HL-60 (cell line): ENCODE measurements at regions not wholly inside any gene's neighbourhood (a gene's known extent, or its start where the extent isn't known, plus 50 kb on each side); places are given as distances from the start of the nearest gene placed in this dataset.
"Not testable (repeated sequence)": the region's sequence is repeated elsewhere in the genome, so short reads cannot be mapped to it uniquely, and the experiment has no call there.

Experiments
- DNase-seq, 2 experiments: peaks; one replicate each; pipeline ENCODE4 v3.0.0-alpha.2; 2010 to 2020; ENCODE audit warnings: low read depth in 1 of 2, low spot score in 1 of 2
- H3K27ac ChIP-seq: fragments of 250-450 bp; sonication (Bioruptor Pico); replicated peaks from 2 replicates; pipeline ENCODE4 v1.5.1; 2020; ENCODE audit warnings: mild to moderate bottlenecking, moderate library complexity
- H3K27me3 ChIP-seq: fragments of 250-450 bp; sonication (Bioruptor Pico); 2 replicates; pipeline ENCODE4 v1.5.1; 2021; ENCODE audit warnings: mild to moderate bottlenecking, moderate library complexity; ENCODE audit not compliant: insufficient read depth, poor library complexity, severe bottlenecking
- H3K4me3 ChIP-seq: replicated peaks from 2 replicates; pipeline ENCODE4 v1.5.1; 2011; ENCODE audit warnings: mild to moderate bottlenecking, control low read depth, low read length; ENCODE audit not compliant: insufficient read depth
- CTCF ChIP-seq: IDR thresholded peaks from one replicate; pipeline ENCODE4 v1.5.1; 2011; ENCODE audit warnings: low read length, control low read depth, inconsistent platforms; ENCODE audit not compliant: insufficient read depth
- GABPA ChIP-seq: IDR thresholded peaks from 2 replicates; pipeline ENCODE4 v1.6.1; 2012; ENCODE audit warnings: low read depth
- POLR2AphosphoS5 ChIP-seq: IDR thresholded peaks from 2 replicates; pipeline ENCODE4 v1.6.1; 2012; ENCODE audit warnings: low read depth
- REST ChIP-seq: IDR thresholded peaks from 2 replicates; pipeline ENCODE4 v1.6.1; 2012; ENCODE audit warnings: low read depth; ENCODE audit not compliant: insufficient replicate concordance
- SPI1 ChIP-seq: IDR thresholded peaks from 2 replicates; pipeline ENCODE4 v1.6.1; 2012; ENCODE audit warnings: low read depth, mild to moderate bottlenecking, borderline replicate concordance

- DNase-seq = no peak
- TF ChIP-seq GABPA (no peak), CTCF (no peak), POLR2AphosphoS5 (no peak), SPI1 (no peak)
- H3K4me3 ChIP-seq = no peak overlapping the region
- H3K27ac ChIP-seq = no peak overlapping the region
- no peaks in the 10 kb centered on the region for H3K27me3 ChIP-seq
Observed at GRCh38 chr4:11821772-11822430, 393.2 kb upstream of the HS3ST1 start.

GRCh38 chr4:11817088-11817487 lies 388.4 kb upstream of the HS3ST1 start:
- no peak overlapping the region for H3K27ac ChIP-seq
- DNase-seq = no peak
- no peaks in the 10 kb centered on the region for H3K27me3 ChIP-seq
- TF ChIP-seq POLR2AphosphoS5 (no peak), SPI1 (no peak), REST (no peak), CTCF (no peak), GABPA (no peak)
- no peak overlapping the region for H3K4me3 ChIP-seq

- Histone ChIP-seq H3K27ac (no peak overlapping the region), H3K4me3 (no peak overlapping the region), H3K27me3 (no peaks in the 10 kb centered on the region)
- no peak for TF ChIP-seq GABPA
- TF ChIP-seq SPI1 = no peak
- no peak for TF ChIP-seq REST
- no peak for TF ChIP-seq CTCF
- no peak for TF ChIP-seq POLR2AphosphoS5
- no peak for DNase-seq
Observed at GRCh38 chr4:11814758-11815157, 386.1 kb upstream of the HS3ST1 start.

GRCh38 chr4:11813951-11814446 lies 385.3 kb upstream of the HS3ST1 start:
- no peak overlapping the region for H3K4me3 ChIP-seq
- TF ChIP-seq POLR2AphosphoS5 = no peak
- TF ChIP-seq CTCF = no peak
- no peak for TF ChIP-seq SPI1
- TF ChIP-seq REST = no peak
- no peak for TF ChIP-seq GABPA
- H3K27ac ChIP-seq = no peak overlapping the region
- no peaks in the 10 kb centered on the region for H3K27me3 ChIP-seq
- no peak for DNase-seq

GRCh38 chr4:11811521-11811920 lies 382.8 kb upstream of the HS3ST1 start:
- H3K27ac ChIP-seq, DNase-seq, H3K27me3 ChIP-seq, H3K4me3 ChIP-seq: not testable (repeated sequence)
